OCI-LY1 (cell line): ENCODE measurements at regions not wholly inside any gene's neighbourhood (a gene's known extent, or its start where the extent isn't known, plus 50 kb on each side); places are given as distances from the start of the nearest gene placed in this dataset.

Source experiments
- H2AFZ ChIP-seq: fragments of 200-600 bp; sonication (generic), shearing (Covaris generic); 2 replicates; pipeline ENCODE4 v1.6.0; 2014; ENCODE audit warnings: antibody characterized with exemption, mild to moderate bottlenecking, low read length
- H3F3A ChIP-seq: fragments of 200-600 bp; sonication (generic), shearing (Covaris generic); 2 replicates; pipeline ENCODE4 v1.6.0; 2014; ENCODE audit warnings: mild to moderate bottlenecking, antibody characterized with exemption, low read length, moderate library complexity; ENCODE audit not compliant: insufficient read depth
- H3K27ac ChIP-seq: fragments of 200-600 bp; sonication (generic); 2 replicates; pipeline ENCODE4 v1.5.1; 2014; ENCODE audit warnings: low read length, mixed run types, mild to moderate bottlenecking, low read depth; ENCODE audit not compliant: poor library complexity, severe bottlenecking
- H3K27me3 ChIP-seq: fragments of 200-600 bp; sonication (generic); 2 replicates; pipeline ENCODE4 v1.6.0; 2014; ENCODE audit warnings: antibody characterized with exemption, mild to moderate bottlenecking, low read length, moderate library complexity; ENCODE audit not compliant: insufficient read depth
- H3K36me3 ChIP-seq: fragments of 200-600 bp; sonication (generic); 2 replicates; pipeline ENCODE4 v1.6.1; 2014; ENCODE audit warnings: mild to moderate bottlenecking, antibody characterized with exemption, low read length, moderate library complexity, mixed read lengths; ENCODE audit not compliant: insufficient read depth
- H3K4me1 ChIP-seq: fragments of 200-600 bp; sonication (generic); 2 replicates; pipeline ENCODE4 v1.5.1; 2014; ENCODE audit warnings: mild to moderate bottlenecking, low read length, moderate library complexity; ENCODE audit not compliant: insufficient read depth, severe bottlenecking
- H3K4me2 ChIP-seq: fragments of 200-600 bp; sonication (generic), shearing (Covaris generic); 2 replicates; pipeline ENCODE4 v1.6.1; 2014; ENCODE audit warnings: low read length
- H3K4me3 ChIP-seq: fragments of 200-600 bp; sonication (generic); 2 replicates; pipeline ENCODE4 v1.5.1; 2014; ENCODE audit warnings: low read length, low read depth, mild to moderate bottlenecking, mixed read lengths; ENCODE audit not compliant: poor library complexity, severe bottlenecking
- H3K79me2 ChIP-seq: fragments of 200-600 bp; shearing (Covaris generic); 2 replicates; pipeline ENCODE4 v1.6.1; 2016; ENCODE audit warnings: mixed run types, low read length, mixed read lengths; ENCODE audit not compliant: insufficient read depth
- H3K9ac ChIP-seq: fragments of 200-600 bp; sonication (generic), shearing (Covaris generic); 2 replicates; pipeline ENCODE4 v1.6.1; 2014; ENCODE audit warnings: mild to moderate bottlenecking, low read length, mixed read lengths
- H3K9me2 ChIP-seq: fragments of 200-600 bp; sonication (generic), shearing (Covaris generic); 2 replicates; pipeline ENCODE4 v1.6.1; 2014; ENCODE audit warnings: low read depth, mild to moderate bottlenecking, low read length, mixed read lengths
- H3K9me3 ChIP-seq: fragments of 200-600 bp; shearing (Covaris generic); 2 replicates; pipeline ENCODE4 v1.6.1; 2014; ENCODE audit warnings: low read length, mixed read lengths
- H4K20me1 ChIP-seq: fragments of 200-600 bp; sonication (generic), shearing (Covaris generic); 2 replicates; pipeline ENCODE4 v1.6.0; 2016; ENCODE audit warnings: mild to moderate bottlenecking, low read length; ENCODE audit not compliant: insufficient read depth
- EZH2 ChIP-seq: fragments of 200-600 bp; sonication (generic), shearing (Covaris generic); IDR thresholded peaks from 2 replicates; pipeline ENCODE4 v1.8.0; 2017; ENCODE audit warnings: borderline replicate concordance, mixed run types, mild to moderate bottlenecking, antibody characterized with exemption, low read length, moderate library complexity, mixed read lengths
- TF ChIP-seq, protein P1 (sequence below): fragments of 200-600 bp; sonication (generic), shearing (Covaris generic); IDR thresholded peaks from 2 replicates; pipeline ENCODE4 v1.5.1; 2017; ENCODE audit warnings: mild to moderate bottlenecking, antibody characterized with exemption, low read length, moderate library complexity, mixed read lengths

GRCh38 chr6:8908638-8909037, 473.3 kb upstream of the SLC35B3 start:
- no peak overlapping the region for H2AFZ ChIP-seq
- H3K79me2 ChIP-seq = no peaks in the 10 kb centered on the region
- no peaks in the 10 kb centered on the region for H3F3A ChIP-seq
- H3K36me3 ChIP-seq = no peaks in the 10 kb centered on the region
- H3K4me3 ChIP-seq = no peak overlapping the region
- TF ChIP-seq, protein P1, sequence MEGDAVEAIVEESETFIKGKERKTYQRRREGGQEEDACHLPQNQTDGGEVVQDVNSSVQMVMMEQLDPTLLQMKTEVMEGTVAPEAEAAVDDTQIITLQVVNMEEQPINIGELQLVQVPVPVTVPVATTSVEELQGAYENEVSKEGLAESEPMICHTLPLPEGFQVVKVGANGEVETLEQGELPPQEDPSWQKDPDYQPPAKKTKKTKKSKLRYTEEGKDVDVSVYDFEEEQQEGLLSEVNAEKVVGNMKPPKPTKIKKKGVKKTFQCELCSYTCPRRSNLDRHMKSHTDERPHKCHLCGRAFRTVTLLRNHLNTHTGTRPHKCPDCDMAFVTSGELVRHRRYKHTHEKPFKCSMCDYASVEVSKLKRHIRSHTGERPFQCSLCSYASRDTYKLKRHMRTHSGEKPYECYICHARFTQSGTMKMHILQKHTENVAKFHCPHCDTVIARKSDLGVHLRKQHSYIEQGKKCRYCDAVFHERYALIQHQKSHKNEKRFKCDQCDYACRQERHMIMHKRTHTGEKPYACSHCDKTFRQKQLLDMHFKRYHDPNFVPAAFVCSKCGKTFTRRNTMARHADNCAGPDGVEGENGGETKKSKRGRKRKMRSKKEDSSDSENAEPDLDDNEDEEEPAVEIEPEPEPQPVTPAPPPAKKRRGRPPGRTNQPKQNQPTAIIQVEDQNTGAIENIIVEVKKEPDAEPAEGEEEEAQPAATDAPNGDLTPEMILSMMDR = no peak
- no peak for TF ChIP-seq EZH2
- H3K9me2 ChIP-seq = no peaks in the 10 kb centered on the region
- no peak overlapping the region for H3K4me2 ChIP-seq
- no peaks in the 10 kb centered on the region for H3K4me1 ChIP-seq
- H3K27me3 ChIP-seq = no peaks in the 10 kb centered on the region
- no peaks in the 10 kb centered on the region for H4K20me1 ChIP-seq
- no peaks in the 10 kb centered on the region for H3K9me3 ChIP-seq
- H3K9ac ChIP-seq = no peak overlapping the region
- no peak overlapping the region for H3K27ac ChIP-seq

DNA sequence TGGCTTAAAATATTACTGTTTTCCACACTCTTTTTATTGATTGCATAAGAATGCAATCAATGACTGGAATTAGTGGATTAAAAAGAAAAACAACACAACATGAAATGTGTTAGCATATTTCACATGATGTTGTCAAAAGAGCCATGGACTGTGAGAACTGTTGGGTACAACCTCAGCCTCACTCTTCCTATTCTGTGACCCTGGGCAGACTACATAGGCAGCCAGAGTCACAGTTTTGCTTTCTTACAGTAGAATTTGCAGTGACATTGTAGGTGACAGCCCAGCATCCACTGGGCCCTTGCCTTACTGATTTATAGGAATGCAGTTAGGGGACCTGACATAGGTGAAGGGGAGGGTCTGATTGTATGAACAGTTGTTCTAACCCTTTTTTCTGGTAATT, 471.4 kb upstream of the SLC35B3 start:
- Histone ChIP-seq H3F3A (no peaks in the 10 kb centered on the region), H3K4me3 (no peak overlapping the region), H3K4me1 (no peaks in the 10 kb centered on the region), H3K9me3 (no peaks in the 10 kb centered on the region), H3K27me3 (no peaks in the 10 kb centered on the region), H3K9ac (no peak overlapping the region), H2AFZ (no peak overlapping the region), H3K4me2 (no peak overlapping the region), H3K27ac (no peak overlapping the region), H3K79me2 (no peaks in the 10 kb centered on the region), H3K36me3 (no peaks in the 10 kb centered on the region), H4K20me1 (no peaks in the 10 kb centered on the region), H3K9me2 (no peaks in the 10 kb centered on the region)
- no peak for TF ChIP-seq EZH2
- TF ChIP-seq, protein P1 = no peak

GRCh38 chr6:8905757-8906156, 470.4 kb upstream of the SLC35B3 start:
- no peaks in the 10 kb centered on the region for H3K36me3 ChIP-seq
- no peak overlapping the region for H3K4me2 ChIP-seq
- H3K9ac ChIP-seq = no peak overlapping the region
- no peaks in the 10 kb centered on the region for H3F3A ChIP-seq
- H3K79me2 ChIP-seq = no peaks in the 10 kb centered on the region
- no peaks in the 10 kb centered on the region for H3K9me3 ChIP-seq
- H3K27ac ChIP-seq = no peak overlapping the region
- no peaks in the 10 kb centered on the region for H3K4me1 ChIP-seq
- H3K4me3 ChIP-seq = no peak overlapping the region
- H4K20me1 ChIP-seq = no peaks in the 10 kb centered on the region
- H2AFZ ChIP-seq = no peak overlapping the region
- TF ChIP-seq, protein P1 = no peak
- TF ChIP-seq EZH2 = no peak
- no peaks in the 10 kb centered on the region for H3K27me3 ChIP-seq
- H3K9me2 ChIP-seq = no peaks in the 10 kb centered on the region
